ENCODE measurements at regions not wholly inside any gene's neighbourhood (a gene's known extent, or its start where the extent isn't known, plus 50 kb on each side); places are given as distances from the start of the nearest gene placed in this dataset.
A peak's percentile ranks its signal among the peaks of the same experiment; 100 is the strongest.

- Histone ChIP-seq H3K27me3 (ENCODE audit: control insufficient read depth in 2 of 2, insufficient read depth in 2 of 2, low read length in 2 of 2) (no peaks in the 10 kb centered on the region), H3K27ac (ENCODE audit: insufficient read depth, low read depth, low read length) (peak overlapping the region; percentile 91), H3K4me1 (ENCODE audit: control insufficient read depth, extremely low read depth, insufficient read depth, low read length) (peaks cover 41% of the 10 kb centered on the region), H3K9me1 (replicated peaks; ENCODE audit: control insufficient read depth, extremely low read depth, insufficient read depth, low read length) (no peaks in the 10 kb centered on the region), H3K9ac (replicated peaks; ENCODE audit: extremely low read depth, insufficient read depth, low read length) (peak overlapping the region; percentile 67), H2AFZ (ENCODE audit: low read depth, low read length) (peak overlapping the region; percentile 70), H3K4me3 (replicated peaks in 1 of 3; ENCODE audit: insufficient read depth in 1 of 3, low read depth in 1 of 3, low read length in 3 of 3) (no peak overlapping the region), H3K9me3 (replicated peaks; ENCODE audit: control insufficient read depth, insufficient read depth, low read length) (no peaks in the 10 kb centered on the region), H3K4me2 (ENCODE audit: insufficient read depth, low read length) (peak overlapping the region; percentile 37), H4K20me1 (replicated peaks; ENCODE audit: control insufficient read depth, extremely low read depth, insufficient read depth, low read length) (no peaks in the 10 kb centered on the region), H3K36me3 (ENCODE audit: control insufficient read depth in 2 of 2, extremely low read depth in 1 of 2, insufficient read depth in 2 of 2, low read length in 2 of 2) (no peaks in the 10 kb centered on the region), H3K79me2 (ENCODE audit: control insufficient read depth, insufficient read depth, low read length) (no peaks in the 10 kb centered on the region)
- peak; percentile 84 for DNase-seq (ENCODE audit: low read depth, low spot score)
- FAIRE-seq: peak; percentile 89
- no TSS peak for BruUV-seq (replicated peaks)
- ChIA-PET POLR2A (no interaction called here), CTCF (interaction anchor here (0.6 to 2.9 kb wide), 9 partner anchors 10 to 420 kb away, joined by 3 to 29 read pairs (median 4); partner anchors contain the start of gene FAT4)
- dilution Hi-C loops (cut with MboI; ENCODE audit: extremely low pct_ligation_motif_present, low sequenced_read_pairs) (no loop called here), intact Hi-C loops (cut with micrococcal nuclease) (loop anchor here (1.0 to 10.0 kb wide), 3 partner anchors 215 to 790 kb away; no protein-coding TSS in a partner anchor)
- TF ChIP-seq GATA2 (IDR thresholded peaks at IDR 0.05; ENCODE audit: insufficient read depth, insufficient read length, low read depth, low read length) (peak; percentile 20), JUN (IDR thresholded peaks at IDR 0.05; ENCODE audit: borderline replicate concordance, insufficient read depth, insufficient read length, low read depth) (peak; percentile 61), MAX (IDR thresholded peaks at IDR 0.05; ENCODE audit: insufficient read depth, insufficient read length) (peak; percentile 27), MYC (IDR thresholded peaks at IDR 0.05; ENCODE audit: low read depth, low read length) (no peak), FOS (IDR thresholded peaks at IDR 0.05; ENCODE audit: borderline replicate concordance, insufficient read depth, low read length) (peak; percentile 57)
These were observed 420.3 kb downstream of the FAT4 start for GRCh38 chr4:125735102-125735501.

GRCh38 chr4:125736057-125736456 is 421.3 kb downstream of the FAT4 start:
- H3K9me1 ChIP-seq (replicated peaks; ENCODE audit: control insufficient read depth, extremely low read depth, insufficient read depth, low read length): no peaks in the 10 kb centered on the region
- H3K4me1 ChIP-seq (ENCODE audit: control insufficient read depth, extremely low read depth, insufficient read depth, low read length): peaks cover 50% of the 10 kb centered on the region
- no peaks in the 10 kb centered on the region for H3K36me3 ChIP-seq (ENCODE audit: control insufficient read depth in 2 of 2, extremely low read depth in 1 of 2, insufficient read depth in 2 of 2, low read length in 2 of 2)
- no peaks in the 10 kb centered on the region for H3K79me2 ChIP-seq (ENCODE audit: control insufficient read depth, insufficient read depth, low read length)
- POLR2A ChIA-PET: no interaction called here
- H3K27me3 ChIP-seq (ENCODE audit: control insufficient read depth in 2 of 2, insufficient read depth in 2 of 2, low read length in 2 of 2): no peaks in the 10 kb centered on the region
- peak overlapping the region; percentile 41 for H2AFZ ChIP-seq (ENCODE audit: low read depth, low read length)
- TF ChIP-seq JUN (IDR thresholded peaks at IDR 0.05; ENCODE audit: borderline replicate concordance, insufficient read depth, insufficient read length, low read depth) (no peak), POLR2A (IDR thresholded peaks at IDR 0.05; ENCODE audit: low read depth, low read length) (no peak), CTCF (IDR thresholded peaks at IDR 0.05; ENCODE audit: extremely low read depth in 1 of 2, insufficient read depth in 1 of 2, low read depth in 1 of 2, low read length in 2 of 2) (peak; percentile 19 to 40)
- intact Hi-C loops (cut with micrococcal nuclease) (loop anchor here (1.0 to 10.0 kb wide), 2 partner anchors 8 to 791 kb away; no protein-coding TSS in a partner anchor), dilution Hi-C loops (cut with MboI; ENCODE audit: extremely low pct_ligation_motif_present, low sequenced_read_pairs) (no loop called here)
- DNase-seq (ENCODE audit: low read depth, low spot score): peak; percentile 62
- no peaks in the 10 kb centered on the region for H3K9me3 ChIP-seq (replicated peaks; ENCODE audit: control insufficient read depth, insufficient read depth, low read length)
- peak overlapping the region; percentile 67 for H3K9ac ChIP-seq (replicated peaks; ENCODE audit: extremely low read depth, insufficient read depth, low read length)
- CTCF ChIA-PET: interaction anchor here (1.5 to 2.9 kb wide), 5 partner anchors 16 to 421 kb away, joined by 4 to 29 read pairs (median 5); partner anchors contain the start of gene FAT4
- no TSS peak for BruUV-seq (replicated peaks)
- H4K20me1 ChIP-seq (replicated peaks; ENCODE audit: control insufficient read depth, extremely low read depth, insufficient read depth, low read length): no peaks in the 10 kb centered on the region
- H3K27ac ChIP-seq (ENCODE audit: insufficient read depth, low read depth, low read length): peak overlapping the region; percentile 91
- H3K4me3 ChIP-seq (replicated peaks in 1 of 3; ENCODE audit: insufficient read depth in 1 of 3, low read depth in 1 of 3, low read length in 3 of 3): no peak overlapping the region
- peak; percentile 33 for FAIRE-seq
- no peak overlapping the region for H3K4me2 ChIP-seq (ENCODE audit: insufficient read depth, low read length)
